Type B pancreatic cell (in vitro differentiated cells): ENCODE measurements at regions not wholly inside any gene's neighbourhood (a gene's known extent, or its start where the extent isn't known, plus 50 kb on each side); places are given as distances from the start of the nearest gene placed in this dataset.

Source experiments
- DNase-seq: peaks from one replicate; pipeline ENCODE4 v3.0.0; 2021; ENCODE audit warnings: mixed read lengths; ENCODE audit not compliant: unreplicated experiment; ENCODE audit errors: extremely low spot score
- H3K27ac Mint-ChIP-seq: 2 replicates; pipeline ENCODE4 v1.8.0; 2021; ENCODE audit warnings: mild to moderate bottlenecking, mixed read lengths
- H3K27me3 Mint-ChIP-seq: 2 replicates; pipeline ENCODE4 v1.8.0; 2021; ENCODE audit warnings: mixed read lengths
- H3K36me3 Mint-ChIP-seq: 2 replicates; pipeline ENCODE4 v1.8.0; 2021; ENCODE audit warnings: mixed read lengths
- H3K4me1 Mint-ChIP-seq: one replicate; pipeline ENCODE4 v1.8.0; 2021; ENCODE audit warnings: mixed read lengths; ENCODE audit not compliant: unreplicated experiment
- H3K4me3 Mint-ChIP-seq: 2 replicates; pipeline ENCODE4 v1.8.0; 2021; ENCODE audit warnings: mild to moderate bottlenecking, mixed read lengths
- H3K9me3 Mint-ChIP-seq: 2 replicates; pipeline ENCODE4 v1.8.0; 2021; ENCODE audit warnings: mixed read lengths
- CTCF ChIP-seq: fragments of 200-600 bp; sonication (generic); conservative IDR thresholded peaks from 2 replicates; pipeline ENCODE4 v1.5.0; 2021; ENCODE audit warnings: antibody characterized with exemption, mild to moderate bottlenecking

DNA sequence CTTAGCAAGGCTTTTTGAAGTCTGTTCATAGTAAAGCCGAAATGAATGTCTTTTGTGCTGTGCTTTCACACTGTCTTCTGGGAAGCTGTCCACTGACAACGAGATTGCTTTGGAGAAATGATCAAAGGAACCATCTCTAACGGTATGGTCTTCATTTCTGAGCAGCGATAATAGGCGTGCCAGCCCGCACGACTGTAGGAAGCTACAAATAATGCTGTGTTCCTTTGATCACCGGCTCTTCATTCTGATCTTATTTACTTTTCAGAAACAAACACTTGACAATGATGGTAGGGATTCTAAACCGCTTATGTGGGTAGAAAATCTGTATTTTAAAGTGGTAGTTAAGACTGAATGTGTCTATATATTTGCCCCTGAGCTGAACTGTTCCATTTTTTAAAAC is 306.6 kb upstream of the EXOC2 start:
- TF ChIP-seq CTCF: no peak
- peaks cover 15% of the 10 kb centered on the region for H3K27me3 Mint-ChIP-seq
- H3K4me3 Mint-ChIP-seq: no peak overlapping the region
- no peaks in the 10 kb centered on the region for H3K36me3 Mint-ChIP-seq
- no peak overlapping the region for H3K27ac Mint-ChIP-seq
- no peaks in the 10 kb centered on the region for H3K9me3 Mint-ChIP-seq
- H3K4me1 Mint-ChIP-seq: no peaks in the 10 kb centered on the region
- DNase-seq: no peak

DNA sequence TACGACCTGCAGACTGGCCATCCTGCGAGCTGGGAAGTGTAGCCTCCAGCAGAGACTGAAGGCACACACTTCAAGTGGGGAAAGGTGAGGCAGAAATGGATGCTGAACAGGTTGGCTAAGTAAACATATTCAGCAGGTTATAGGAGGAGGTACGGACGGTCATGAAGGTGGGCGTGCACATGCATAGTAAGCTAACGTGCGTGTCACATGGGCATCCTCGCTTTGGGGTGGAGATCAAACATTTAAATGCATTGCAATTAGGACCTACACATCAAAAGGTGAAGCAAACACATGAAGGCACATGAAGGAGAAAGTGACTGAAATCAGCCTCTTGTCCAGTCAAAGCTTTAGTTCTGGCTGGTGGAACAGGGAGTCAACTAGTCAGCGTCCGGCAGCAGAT is 305.6 kb upstream of the EXOC2 start:
- no peaks in the 10 kb centered on the region for H3K36me3 Mint-ChIP-seq
- no peak for DNase-seq
- no peak for TF ChIP-seq CTCF
- H3K9me3 Mint-ChIP-seq: no peaks in the 10 kb centered on the region
- H3K4me3 Mint-ChIP-seq: no peak overlapping the region
- H3K27ac Mint-ChIP-seq: no peak overlapping the region
- H3K4me1 Mint-ChIP-seq: no peaks in the 10 kb centered on the region
- H3K27me3 Mint-ChIP-seq: peaks cover 20% of the 10 kb centered on the region

DNA sequence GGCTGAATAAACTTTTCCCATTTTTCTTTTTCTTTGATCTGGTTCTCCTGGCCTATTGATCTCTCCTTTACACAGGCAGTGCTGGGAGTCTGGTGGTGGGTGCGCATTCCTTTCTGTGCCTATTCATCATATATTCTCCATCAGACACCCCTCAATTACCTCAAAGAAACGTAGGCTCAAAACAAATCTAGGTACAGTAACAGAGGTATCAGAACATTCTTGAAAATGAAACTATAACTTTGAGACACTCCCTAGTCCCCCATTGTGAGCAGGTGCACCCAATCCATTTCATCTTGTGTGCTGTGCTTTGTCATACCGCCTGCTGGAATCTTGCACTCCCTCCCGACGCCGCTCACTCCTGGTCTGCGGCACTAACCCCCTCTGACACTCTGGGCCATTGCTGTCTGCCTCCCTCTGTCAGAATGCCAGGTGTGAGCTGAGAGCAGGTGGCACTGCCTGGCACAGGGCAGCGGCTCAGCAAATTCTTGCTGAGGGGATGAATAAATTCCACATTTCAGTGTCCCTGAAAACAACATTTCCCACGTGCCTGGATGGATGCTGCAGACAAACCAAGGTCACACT is 303.4 kb upstream of the EXOC2 start:
- TF ChIP-seq CTCF: no peak
- H3K27ac Mint-ChIP-seq: no peak overlapping the region
- no peaks in the 10 kb centered on the region for H3K9me3 Mint-ChIP-seq
- H3K36me3 Mint-ChIP-seq: no peaks in the 10 kb centered on the region
- H3K4me1 Mint-ChIP-seq: no peaks in the 10 kb centered on the region
- no peak for DNase-seq
- H3K4me3 Mint-ChIP-seq: no peak overlapping the region
- H3K27me3 Mint-ChIP-seq: peaks cover 25% of the 10 kb centered on the region

DNA sequence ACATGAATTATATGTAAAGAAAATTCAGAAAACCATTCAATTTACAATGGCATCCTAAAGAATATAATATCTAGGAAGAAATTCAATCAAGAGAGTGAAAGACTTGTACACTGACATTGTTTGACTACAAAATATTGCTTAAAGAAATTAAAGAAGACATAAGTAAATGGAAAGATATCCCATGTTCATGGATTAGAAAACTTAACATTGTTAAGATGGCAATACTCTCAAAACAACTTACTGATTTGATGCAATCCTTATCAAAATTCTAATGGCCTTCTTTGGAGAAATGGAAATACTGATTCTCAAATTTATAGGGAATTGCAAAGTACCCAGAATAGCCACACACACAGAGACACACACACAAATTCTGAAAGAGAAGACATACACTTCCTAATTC is 298.3 kb upstream of the EXOC2 start:
- no peaks in the 10 kb centered on the region for H3K36me3 Mint-ChIP-seq
- H3K9me3 Mint-ChIP-seq: no peaks in the 10 kb centered on the region
- TF ChIP-seq CTCF: no peak
- peaks cover 25% of the 10 kb centered on the region for H3K27me3 Mint-ChIP-seq
- no peak overlapping the region for H3K4me3 Mint-ChIP-seq
- no peak for DNase-seq
- no peak overlapping the region for H3K27ac Mint-ChIP-seq
- no peaks in the 10 kb centered on the region for H3K4me1 Mint-ChIP-seq

DNA sequence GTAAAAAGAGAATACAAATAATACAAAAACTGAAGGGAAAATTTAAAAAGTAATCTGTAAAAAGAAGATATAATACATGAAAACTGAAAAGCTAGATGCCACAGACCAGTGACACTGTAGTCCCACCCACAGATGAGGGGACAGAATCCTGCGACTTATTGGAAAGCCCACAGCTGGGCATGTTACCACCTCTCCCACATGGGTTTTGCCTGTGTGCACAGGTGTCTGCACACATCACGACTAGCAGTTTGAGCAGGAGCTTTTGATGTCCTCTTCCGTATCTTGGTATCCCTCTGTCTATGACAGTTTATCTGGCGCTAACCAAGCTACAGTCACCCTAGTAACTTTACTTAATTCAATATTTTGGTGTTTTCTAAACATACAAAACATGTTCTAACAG is 291.1 kb upstream of the EXOC2 start:
- Mint-ChIP-seq H3K27me3 (peaks cover 17% of the 10 kb centered on the region), H3K4me3 (no peak overlapping the region), H3K4me1 (no peaks in the 10 kb centered on the region), H3K9me3 (no peaks in the 10 kb centered on the region), H3K36me3 (no peaks in the 10 kb centered on the region), H3K27ac (no peak overlapping the region)
- no peak for DNase-seq
- no peak for TF ChIP-seq CTCF
